ENCODE measurements at regions not wholly inside any gene's neighbourhood (a gene's known extent, or its start where the extent isn't known, plus 50 kb on each side); places are given as distances from the start of the nearest gene placed in this dataset.
"Not testable (repeated sequence)": the region's sequence is repeated elsewhere in the genome, so short reads cannot be mapped to it uniquely, and the experiment has no call there.

- not testable (repeated sequence) for H3K9me3 Mint-ChIP-seq; H3K27me3 Mint-ChIP-seq; DNase-seq (ENCODE audit: low spot score in 2 of 2); H3K27ac Mint-ChIP-seq; ATAC-seq (ENCODE audit: low read depth); H3K4me3 Mint-ChIP-seq; H3K4me1 Mint-ChIP-seq; H3K36me3 Mint-ChIP-seq
These were observed 1821.2 kb upstream of the PCDH20 start for GRCh38 chr13:63236667-63237396.

GRCh38 chr13:63218596-63218995, 1802.9 kb upstream of the PCDH20 start:
- H3K4me1 Mint-ChIP-seq; H3K27me3 Mint-ChIP-seq; DNase-seq (ENCODE audit: low spot score in 2 of 2); H3K27ac Mint-ChIP-seq; H3K36me3 Mint-ChIP-seq; ATAC-seq (ENCODE audit: low read depth); H3K4me3 Mint-ChIP-seq: not testable (repeated sequence)
- peaks cover 17% of the 10 kb centered on the region for H3K9me3 Mint-ChIP-seq

GRCh38 chr13:63209330-63210017, 1793.8 kb upstream of the PCDH20 start:
- Mint-ChIP-seq H3K27ac (no peak overlapping the region), H3K36me3 (no peaks in the 10 kb centered on the region), H3K27me3 (no peaks in the 10 kb centered on the region), H3K4me1 (no peaks in the 10 kb centered on the region), H3K9me3 (peaks cover 7% of the 10 kb centered on the region), H3K4me3 (no peak overlapping the region)
- DNase-seq (ENCODE audit: low spot score in 2 of 2) (no peak), ATAC-seq (ENCODE audit: low read depth) (no peak)

GRCh38 chr13:63208826-63209225, 1793.2 kb upstream of the PCDH20 start:
- H3K4me3 Mint-ChIP-seq: no peak overlapping the region
- DNase-seq (ENCODE audit: low spot score in 2 of 2) (no peak), ATAC-seq (ENCODE audit: low read depth) (no peak)
- no peaks in the 10 kb centered on the region for H3K4me1 Mint-ChIP-seq
- no peaks in the 10 kb centered on the region for H3K36me3 Mint-ChIP-seq
- H3K27ac Mint-ChIP-seq: no peak overlapping the region
- no peaks in the 10 kb centered on the region for H3K27me3 Mint-ChIP-seq
- peaks cover 2% of the 10 kb centered on the region for H3K9me3 Mint-ChIP-seq

- no peak overlapping the region for H3K4me3 Mint-ChIP-seq
- peaks cover 4% of the 10 kb centered on the region for H3K9me3 Mint-ChIP-seq
- H3K4me1 Mint-ChIP-seq: no peaks in the 10 kb centered on the region
- ATAC-seq (ENCODE audit: low read depth): no peak
- DNase-seq (ENCODE audit: low spot score in 2 of 2): no peak
- H3K27me3 Mint-ChIP-seq: no peaks in the 10 kb centered on the region
- no peaks in the 10 kb centered on the region for H3K36me3 Mint-ChIP-seq
- no peak overlapping the region for H3K27ac Mint-ChIP-seq
These were observed 1790.8 kb upstream of the PCDH20 start for GRCh38 chr13:63206461-63206860.

- H3K36me3 Mint-ChIP-seq: no peaks in the 10 kb centered on the region
- no peak overlapping the region for H3K4me3 Mint-ChIP-seq
- H3K27ac Mint-ChIP-seq: no peak overlapping the region
- H3K27me3 Mint-ChIP-seq: no peaks in the 10 kb centered on the region
- no peak for DNase-seq (ENCODE audit: low spot score in 2 of 2)
- no peak for ATAC-seq (ENCODE audit: low read depth)
- no peaks in the 10 kb centered on the region for H3K4me1 Mint-ChIP-seq
- peaks cover 5% of the 10 kb centered on the region for H3K9me3 Mint-ChIP-seq
These were observed 1785.8 kb upstream of the PCDH20 start for GRCh38 chr13:63201493-63201892.

- H3K4me3 Mint-ChIP-seq: no peak overlapping the region
- peaks cover 3% of the 10 kb centered on the region for H3K9me3 Mint-ChIP-seq
These were observed 1783.9 kb upstream of the PCDH20 start for GRCh38 chr13:63199508-63199907.

GRCh38 chr13:63198071-63198470, 1782.4 kb upstream of the PCDH20 start:
- Mint-ChIP-seq H3K27me3 (no peaks in the 10 kb centered on the region), H3K4me1 (no peaks in the 10 kb centered on the region), H3K9me3 (peaks cover 3% of the 10 kb centered on the region), H3K4me3 (no peak overlapping the region), H3K27ac (no peak overlapping the region), H3K36me3 (no peaks in the 10 kb centered on the region)
- ATAC-seq (ENCODE audit: low read depth): no peak
- DNase-seq (ENCODE audit: low spot score in 2 of 2): no peak

More at GRCh38 chr13:63199508-63199907, 1783.9 kb upstream of the PCDH20 start:
- Mint-ChIP-seq H3K36me3 (no peaks in the 10 kb centered on the region), H3K4me1 (no peaks in the 10 kb centered on the region), H3K27me3 (no peaks in the 10 kb centered on the region), H3K27ac (no peak overlapping the region)
- DNase-seq (ENCODE audit: low spot score in 2 of 2) (no peak), ATAC-seq (ENCODE audit: low read depth) (no peak)

- H3K4me1 Mint-ChIP-seq: no peaks in the 10 kb centered on the region
- DNase-seq (ENCODE audit: low spot score in 2 of 2) (no peak), ATAC-seq (ENCODE audit: low read depth) (no peak)
- no peak overlapping the region for H3K27ac Mint-ChIP-seq
- H3K27me3 Mint-ChIP-seq: no peaks in the 10 kb centered on the region
- H3K36me3 Mint-ChIP-seq: no peaks in the 10 kb centered on the region
- peaks cover 5% of the 10 kb centered on the region for H3K9me3 Mint-ChIP-seq
- H3K4me3 Mint-ChIP-seq: no peak overlapping the region
These were observed 1780.1 kb upstream of the PCDH20 start for GRCh38 chr13:63195726-63196125.

- Mint-ChIP-seq H3K9me3 (peaks cover 3% of the 10 kb centered on the region), H3K27me3 (no peaks in the 10 kb centered on the region)
- DNase-seq (ENCODE audit: low spot score in 2 of 2): no peak
These were observed 1775.1 kb upstream of the PCDH20 start for GRCh38 chr13:63190742-63191141.

GRCh38 chr13:63190219-63190618, 1774.6 kb upstream of the PCDH20 start:
- H3K9me3 Mint-ChIP-seq: peaks cover 3% of the 10 kb centered on the region
- H3K27ac Mint-ChIP-seq: no peak overlapping the region
- DNase-seq (ENCODE audit: low spot score in 2 of 2) (no peak), ATAC-seq (ENCODE audit: low read depth) (no peak)
- no peaks in the 10 kb centered on the region for H3K4me1 Mint-ChIP-seq
- no peaks in the 10 kb centered on the region for H3K27me3 Mint-ChIP-seq
- H3K4me3 Mint-ChIP-seq: no peak overlapping the region
- no peaks in the 10 kb centered on the region for H3K36me3 Mint-ChIP-seq

More at GRCh38 chr13:63190742-63191141, 1775.1 kb upstream of the PCDH20 start:
- Mint-ChIP-seq H3K27ac (no peak overlapping the region), H3K4me1 (no peaks in the 10 kb centered on the region), H3K4me3 (no peak overlapping the region), H3K36me3 (no peaks in the 10 kb centered on the region)
- ATAC-seq (ENCODE audit: low read depth): no peak

- Mint-ChIP-seq H3K4me1 (no peaks in the 10 kb centered on the region), H3K27ac (no peak overlapping the region), H3K36me3 (no peaks in the 10 kb centered on the region), H3K9me3 (peaks cover 3% of the 10 kb centered on the region), H3K27me3 (no peaks in the 10 kb centered on the region), H3K4me3 (no peak overlapping the region)
- no peak for DNase-seq (ENCODE audit: low spot score in 2 of 2)
- ATAC-seq (ENCODE audit: low read depth): no peak
These were observed 1774.1 kb upstream of the PCDH20 start for GRCh38 chr13:63189712-63190111.

- no peak for ATAC-seq (ENCODE audit: low read depth)
- DNase-seq (ENCODE audit: low spot score in 2 of 2): no peak
- no peak overlapping the region for H3K4me3 Mint-ChIP-seq
These were observed 1769.0 kb upstream of the PCDH20 start for GRCh38 chr13:63184693-63185092.

GRCh38 chr13:63175536-63175935, 1759.9 kb upstream of the PCDH20 start:
- Mint-ChIP-seq H3K4me1 (no peaks in the 10 kb centered on the region), H3K27me3 (no peaks in the 10 kb centered on the region), H3K4me3 (no peak overlapping the region), H3K9me3 (peaks cover 11% of the 10 kb centered on the region), H3K36me3 (no peaks in the 10 kb centered on the region), H3K27ac (no peak overlapping the region)
- no peak for DNase-seq (ENCODE audit: low spot score in 2 of 2)
- no peak for ATAC-seq (ENCODE audit: low read depth)

More at GRCh38 chr13:63184693-63185092, 1769.0 kb upstream of the PCDH20 start:
- Mint-ChIP-seq H3K27ac (no peak overlapping the region), H3K9me3 (peaks cover 7% of the 10 kb centered on the region), H3K4me1 (no peaks in the 10 kb centered on the region), H3K27me3 (no peaks in the 10 kb centered on the region), H3K36me3 (no peaks in the 10 kb centered on the region)

Measured in memory B cell (primary cell).